ENCODE measurements at regions not wholly inside any gene's neighbourhood (a gene's known extent, or its start where the extent isn't known, plus 50 kb on each side); places are given as distances from the start of the nearest gene placed in this dataset.

DNA sequence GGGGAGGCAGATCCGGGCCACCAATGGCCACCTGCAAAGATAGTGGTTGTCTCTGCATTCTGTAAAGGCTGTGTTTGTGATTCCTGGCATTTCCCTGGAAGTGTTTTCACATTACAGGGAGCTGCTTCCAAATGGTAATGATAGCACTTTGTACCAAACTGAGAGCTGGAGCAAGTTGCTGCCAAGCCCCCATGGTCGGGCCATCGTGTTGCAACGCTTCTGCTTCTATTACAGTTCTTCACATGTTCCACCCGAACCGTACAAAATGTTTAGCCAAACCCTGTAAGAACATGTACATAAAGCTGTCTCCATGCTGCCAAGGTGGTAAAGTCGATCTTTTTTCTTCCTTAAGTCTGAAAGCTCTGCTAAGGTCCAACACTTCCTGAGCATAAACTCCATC, 397.7 kb upstream of the NFE2L3 start:
- TF ChIP-seq, protein P1, sequence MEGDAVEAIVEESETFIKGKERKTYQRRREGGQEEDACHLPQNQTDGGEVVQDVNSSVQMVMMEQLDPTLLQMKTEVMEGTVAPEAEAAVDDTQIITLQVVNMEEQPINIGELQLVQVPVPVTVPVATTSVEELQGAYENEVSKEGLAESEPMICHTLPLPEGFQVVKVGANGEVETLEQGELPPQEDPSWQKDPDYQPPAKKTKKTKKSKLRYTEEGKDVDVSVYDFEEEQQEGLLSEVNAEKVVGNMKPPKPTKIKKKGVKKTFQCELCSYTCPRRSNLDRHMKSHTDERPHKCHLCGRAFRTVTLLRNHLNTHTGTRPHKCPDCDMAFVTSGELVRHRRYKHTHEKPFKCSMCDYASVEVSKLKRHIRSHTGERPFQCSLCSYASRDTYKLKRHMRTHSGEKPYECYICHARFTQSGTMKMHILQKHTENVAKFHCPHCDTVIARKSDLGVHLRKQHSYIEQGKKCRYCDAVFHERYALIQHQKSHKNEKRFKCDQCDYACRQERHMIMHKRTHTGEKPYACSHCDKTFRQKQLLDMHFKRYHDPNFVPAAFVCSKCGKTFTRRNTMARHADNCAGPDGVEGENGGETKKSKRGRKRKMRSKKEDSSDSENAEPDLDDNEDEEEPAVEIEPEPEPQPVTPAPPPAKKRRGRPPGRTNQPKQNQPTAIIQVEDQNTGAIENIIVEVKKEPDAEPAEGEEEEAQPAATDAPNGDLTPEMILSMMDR (IDR thresholded peaks at IDR 0.05 in 4 of 5, conservative IDR thresholded peaks at IDR 0.05 in 1 of 5), result no peak
- TF ChIP-seq POLR2A (IDR thresholded peaks at IDR 0.05), result no peak

Data from gastrocnemius medialis (tissue), 4 donors.